Endothelial cell of umbilical vein (primary cell): ENCODE measurements at regions not wholly inside any gene's neighbourhood (a gene's known extent, or its start where the extent isn't known, plus 50 kb on each side); places are given as distances from the start of the nearest gene placed in this dataset.

Experiments
- BruUV-seq: library from RNA; stranded (reverse); fragments of 400-500 nt; replicated peaks from 2 replicates; lab custom pipeline; 2021; lab: Mats Ljungman, UMichigan
- CTCF ChIA-PET: fragments of 300-600, 350-600 bp; sonication (Branson Sonifier 250); formaldehyde crosslinking; loops from one replicate; lab custom pipeline; 2021; ENCODE audit warnings: antibody characterized with exemption, inconsistent platforms; lab: Charles Lee
- POLR2A ChIA-PET: fragments of 300-600, 350-600 bp; sonication (Branson Sonifier 250); formaldehyde crosslinking; loops from one replicate; lab custom pipeline; 2021; ENCODE audit warnings: antibody characterized with exemption, inconsistent platforms; lab: Charles Lee
- DNase-seq: peaks from one replicate; pipeline ENCODE4 v3.0.0-alpha.2; 2011; ENCODE audit warnings: low read depth, low spot score
- FAIRE-seq: peaks from 2 replicates; lab custom pipeline; 2011; peaks lifted over from hg19 to GRCh38; lab: Jason Lieb, UNC
- H2AFZ ChIP-seq: 2 replicates; pipeline ENCODE4 v1.6.0; 2012; ENCODE audit warnings: low read depth, low read length, control low read depth, inconsistent platforms
- H3K27ac ChIP-seq: 2 replicates; pipeline ENCODE4 v1.5.1; 2011; ENCODE audit warnings: low read depth, mild to moderate bottlenecking, control low read depth, low read length, moderate library complexity; ENCODE audit not compliant: insufficient read depth
- H3K27me3 ChIP-seq, 2 experiments: 2 replicates each; pipeline versions ENCODE4 v1.6.0 to v1.6.1; 2011; ENCODE audit warnings: low read length in 2 of 2, mixed read lengths in 1 of 2; ENCODE audit not compliant: control insufficient read depth in 2 of 2, insufficient read depth in 2 of 2
- H3K36me3 ChIP-seq, 2 experiments: 2 replicates in 1 of 2; 3 replicates in 1 of 2; pipeline ENCODE4 v1.5.1; 2011; ENCODE audit warnings: low read length in 2 of 2, mild to moderate bottlenecking in 1 of 2, moderate library complexity in 1 of 2; ENCODE audit not compliant: control insufficient read depth in 2 of 2, insufficient read depth in 2 of 2; ENCODE audit errors: extremely low read depth in 1 of 2
- H3K4me1 ChIP-seq: 3 replicates; pipeline ENCODE4 v1.5.1; 2011; ENCODE audit warnings: mild to moderate bottlenecking, low read length; ENCODE audit not compliant: control insufficient read depth, insufficient read depth; ENCODE audit errors: extremely low read depth
- H3K4me2 ChIP-seq: 2 replicates; pipeline ENCODE4 v1.6.1; 2011; ENCODE audit warnings: low read length, control low read depth, mixed read lengths; ENCODE audit not compliant: insufficient read depth
- H3K4me3 ChIP-seq, 3 experiments: fragments of 200-600 bp in 1 of 3; sonication (generic), shearing (Covaris generic) in 1 of 3; replicated peaks in 1 of 3; 2 replicates each; pipeline ENCODE4 v1.5.1; 2011 to 2016; ENCODE audit warnings: control low read depth in 3 of 3, low read length in 3 of 3, mild to moderate bottlenecking in 2 of 3, inconsistent platforms in 1 of 3, low read depth in 1 of 3, moderate library complexity in 1 of 3; ENCODE audit not compliant: insufficient read depth in 1 of 3
- H3K79me2 ChIP-seq: 2 replicates; pipeline ENCODE4 v1.6.0; 2012; ENCODE audit warnings: low read length, inconsistent platforms; ENCODE audit not compliant: control insufficient read depth, insufficient read depth
- H3K9ac ChIP-seq: replicated peaks from 2 replicates; pipeline ENCODE3; 2011; ENCODE audit warnings: low read length, control low read depth; ENCODE audit not compliant: insufficient read depth; ENCODE audit errors: extremely low read depth
- H3K9me1 ChIP-seq: replicated peaks from 3 replicates; pipeline ENCODE4 v1.6.0; 2011; ENCODE audit warnings: mild to moderate bottlenecking, low read length; ENCODE audit not compliant: control insufficient read depth, insufficient read depth; ENCODE audit errors: extremely low read depth
- H3K9me3 ChIP-seq: replicated peaks from 2 replicates; pipeline ENCODE4 v1.5.1; 2012; ENCODE audit warnings: low read length, inconsistent platforms; ENCODE audit not compliant: control insufficient read depth, insufficient read depth
- H4K20me1 ChIP-seq: replicated peaks from 2 replicates; pipeline ENCODE3; 2011; ENCODE audit warnings: mild to moderate bottlenecking, low read length; ENCODE audit not compliant: control insufficient read depth, insufficient read depth; ENCODE audit errors: extremely low read depth
- MYC ChIP-seq: IDR thresholded peaks from one replicate; pipeline ENCODE4 v1.6.1; 2011; ENCODE audit warnings: mild to moderate bottlenecking, low read depth, low read length
- POLR2A ChIP-seq: IDR thresholded peaks from 2 replicates; pipeline ENCODE4 v1.6.1; 2012; ENCODE audit warnings: low read depth, mild to moderate bottlenecking, control low read depth, low read length
- POLR2AphosphoS5 ChIP-seq: IDR thresholded peaks from 2 replicates; pipeline ENCODE4 v1.6.1; 2012; ENCODE audit warnings: low read depth, mild to moderate bottlenecking, control low read depth, low read length, moderate library complexity; ENCODE audit not compliant: insufficient read depth
- dilution Hi-C: fragments of 300-500 bp; cut with MboI; formaldehyde crosslinking; loops from one replicate; pipeline ENCODE4 v1.15.0; 2019; ENCODE audit warnings: low sequenced_read_pairs; ENCODE audit not compliant: extremely low pct_ligation_motif_present
- intact Hi-C: fragments of 100-400 bp; cut with micrococcal nuclease; formaldehyde crosslinking; loops from one replicate; pipeline ENCODE4 v1.10.0; 2022
- TF ChIP-seq, protein P1 (sequence below): IDR thresholded peaks from 2 replicates; pipeline ENCODE4 v1.6.1; 2011; ENCODE audit not compliant: insufficient read depth, insufficient read length

DNA sequence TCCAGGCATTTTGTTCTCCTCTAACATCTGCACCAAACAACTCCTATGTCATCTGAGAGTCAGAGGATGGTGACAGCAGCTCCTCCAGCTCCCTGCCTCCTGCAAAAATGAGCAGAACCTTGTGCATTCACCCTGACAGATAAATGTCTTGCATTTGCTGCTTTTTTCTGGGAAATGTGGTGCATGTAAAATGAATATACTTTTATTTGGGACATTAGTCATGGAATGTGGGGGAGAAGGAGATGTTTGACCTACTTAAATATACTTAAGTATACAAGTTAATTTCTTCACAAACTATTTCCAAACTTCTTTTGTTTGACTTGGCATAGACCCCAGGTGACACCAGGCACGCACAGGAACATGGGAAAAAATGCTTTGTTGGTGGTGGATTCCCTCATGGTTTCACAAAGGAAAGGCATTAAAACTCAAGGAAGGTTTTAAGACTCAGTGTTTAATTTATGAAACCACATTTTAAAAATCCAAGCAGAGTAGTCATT lies 181.8 kb upstream of the MCHR2 start:
- Histone ChIP-seq H3K9me1 (no peaks in the 10 kb centered on the region), H3K9ac (no peak overlapping the region), H3K9me3 (no peaks in the 10 kb centered on the region), H3K79me2 (no peaks in the 10 kb centered on the region), H3K4me1 (no peaks in the 10 kb centered on the region), H2AFZ (no peak overlapping the region), H3K36me3 (no peaks in the 10 kb centered on the region), H3K4me3 (no peak overlapping the region), H3K4me2 (no peak overlapping the region), H3K27me3 (no peaks in the 10 kb centered on the region), H4K20me1 (no peaks in the 10 kb centered on the region), H3K27ac (no peak overlapping the region)
- no peak for TF ChIP-seq POLR2A
- dilution Hi-C loops = no loop called here
- ChIA-PET POLR2A (no interaction called here), CTCF (interaction anchor here (0.7 to 3.0 kb wide), 31 partner anchors 11 to 488 kb away, joined by 3 to 72 read pairs (median 6); partner anchors contain the start of gene SIM1)
- intact Hi-C loops = loop anchor here (1.0 to 5.0 kb wide), 4 partner anchors 126 to 481 kb away; partner anchors contain the start of gene SIM1
- BruUV-seq = no TSS peak
- no peak for FAIRE-seq
- peak; percentile 44 for DNase-seq

DNA sequence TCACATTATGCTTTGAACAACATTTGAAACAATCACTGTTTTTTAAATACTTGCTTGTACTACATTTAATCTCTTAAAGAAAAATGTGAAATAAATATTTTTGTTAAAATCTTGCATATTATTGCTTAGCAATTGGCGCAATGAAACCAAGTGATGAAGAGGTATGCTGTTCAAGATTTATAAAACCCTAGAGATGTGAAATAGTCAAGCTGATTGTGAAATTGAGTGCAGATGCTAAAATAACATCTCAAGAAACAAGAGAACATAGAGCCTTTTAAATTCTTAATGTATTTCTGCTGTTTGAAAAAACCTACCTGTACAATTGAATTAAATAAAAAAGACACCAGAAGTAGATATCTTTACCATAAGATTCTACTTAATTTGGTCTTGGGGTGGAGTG lies 179.2 kb upstream of the MCHR2 start:
- Histone ChIP-seq H3K4me2 (no peak overlapping the region), H4K20me1 (no peaks in the 10 kb centered on the region), H3K4me3 (no peak overlapping the region), H3K79me2 (no peaks in the 10 kb centered on the region), H3K27me3 (no peaks in the 10 kb centered on the region), H2AFZ (no peak overlapping the region), H3K27ac (no peak overlapping the region), H3K9me1 (no peaks in the 10 kb centered on the region), H3K9ac (no peak overlapping the region), H3K9me3 (no peaks in the 10 kb centered on the region), H3K4me1 (no peaks in the 10 kb centered on the region), H3K36me3 (no peaks in the 10 kb centered on the region)
- intact Hi-C loops (no loop called here), dilution Hi-C loops (no loop called here)
- no TSS peak for BruUV-seq
- TF ChIP-seq POLR2AphosphoS5 (no peak), MYC (no peak)
- TF ChIP-seq, protein P1, sequence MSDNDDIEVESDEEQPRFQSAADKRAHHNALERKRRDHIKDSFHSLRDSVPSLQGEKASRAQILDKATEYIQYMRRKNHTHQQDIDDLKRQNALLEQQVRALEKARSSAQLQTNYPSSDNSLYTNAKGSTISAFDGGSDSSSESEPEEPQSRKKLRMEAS = no peak
- ChIA-PET CTCF (interaction anchor here (1.0 to 2.0 kb wide), 3 partner anchors 10 to 287 kb away, joined by 3 to 6 read pairs (median 6); no protein-coding TSS in a partner anchor), POLR2A (no interaction called here)
- DNase-seq (no peak), FAIRE-seq (no peak)
